GM10248 (cell line): ENCODE measurements at regions not wholly inside any gene's neighbourhood (a gene's known extent, or its start where the extent isn't known, plus 50 kb on each side); places are given as distances from the start of the nearest gene placed in this dataset.

Experiments used
- CTCF ChIA-PET: fragments of 300-600 bp; sonication (Branson Sonifier 250); formaldehyde crosslinking; extraction: SDS; loops from one replicate; lab custom pipeline; 2021; ENCODE audit warnings: antibody characterized with exemption; lab: Yijun Ruan, JAX
- POLR2A ChIA-PET: fragments of 350-650 bp; sonication (Branson Sonifier 250); formaldehyde crosslinking; extraction: SDS; loops from one replicate; lab custom pipeline; 2020; ENCODE audit warnings: antibody characterized with exemption; lab: Yijun Ruan, JAX
- DNase-seq: peaks from one replicate; pipeline ENCODE4 v3.0.0; 2012; ENCODE audit errors: extremely low spot score
- CTCF ChIP-seq: IDR thresholded peaks from 2 replicates; pipeline ENCODE4 v1.5.1; 2012; ENCODE audit warnings: mild to moderate bottlenecking, low read depth; ENCODE audit errors: extremely low read depth, missing control alignments, control extremely low read depth

GRCh38 chr1:54497338-54497737 lies 50.7 kb upstream of the ACOT11 start:
- ChIA-PET CTCF (no interaction called here), POLR2A (no interaction called here)
- no peak for DNase-seq
- TF ChIP-seq CTCF = no peak

GRCh38 chr1:54495954-54496353 lies 52.1 kb upstream of the ACOT11 start:
- no peak for TF ChIP-seq CTCF
- POLR2A ChIA-PET = no interaction called here
- DNase-seq = no peak
- CTCF ChIA-PET = no interaction called here

- CTCF ChIA-PET = no interaction called here
- TF ChIP-seq CTCF = no peak
- POLR2A ChIA-PET = no interaction called here
- no peak for DNase-seq
These were observed 54.4 kb upstream of the ACOT11 start for GRCh38 chr1:54493608-54494007.

GRCh38 chr1:54490361-54491248 lies 57.4 kb upstream of the ACOT11 start:
- no peak for DNase-seq
- TF ChIP-seq CTCF = no peak
- ChIA-PET CTCF (interaction anchor here (0.7 to 3.2 kb wide), 21 partner anchors 9 to 630 kb away, joined by 3 to 36 read pairs (median 6); partner anchors contain the start of genes CYB5RL, MRPL37 and TMEM59), POLR2A (no interaction called here)

- POLR2A ChIA-PET = no interaction called here
- no peak for DNase-seq
- no peak for TF ChIP-seq CTCF
- CTCF ChIA-PET = interaction anchor here (0.6 to 3.2 kb wide), 40 partner anchors 9 to 629 kb away, joined by 3 to 36 read pairs (median 5); partner anchors contain the start of genes ACOT11, CYB5RL, MRPL37 and SSBP3
These were observed 58.3 kb upstream of the ACOT11 start for GRCh38 chr1:54489627-54490250.
